Panc1 (cell line): ENCODE measurements at regions not wholly inside any gene's neighbourhood (a gene's known extent, or its start where the extent isn't known, plus 50 kb on each side); places are given as distances from the start of the nearest gene placed in this dataset.

ENCODE experiments used
- ATAC-seq: fragments of 200-7000 bp; cut with Tn5 transposase; 2 replicates; pipeline ENCODE4 v1.9.1; 2020; ENCODE audit warnings: mild to moderate bottlenecking, moderate library complexity
- BruUV-seq: library from RNA; stranded (reverse); fragments of 400-500 nt; replicated peaks from 2 replicates; lab custom pipeline; 2021; lab: Mats Ljungman, UMichigan
- CTCF ChIA-PET: fragments of 300-600 bp; sonication (Branson Sonifier 250); formaldehyde crosslinking; loops from one replicate; lab custom pipeline; 2022; ENCODE audit warnings: antibody characterized with exemption; lab: Charles Lee
- POLR2A ChIA-PET: fragments of 300-600 bp; sonication (Branson Sonifier 250); formaldehyde crosslinking; loops from one replicate; lab custom pipeline; 2022; ENCODE audit warnings: antibody characterized with exemption; lab: Charles Lee
- DNase-seq: peaks from one replicate; pipeline ENCODE4 v3.0.0-alpha.2; 2010; ENCODE audit warnings: low read depth, low spot score
- H3K27ac ChIP-seq: 2 replicates; pipeline ENCODE4 v1.5.1; 2011; ENCODE audit warnings: mild to moderate bottlenecking, low read length, inconsistent platforms
- H3K27me3 ChIP-seq: fragments of 200-500 bp; sonication (Bioruptor generic); 2 replicates; pipeline ENCODE4 v1.6.0; 2014; ENCODE audit warnings: low read length, inconsistent platforms; ENCODE audit not compliant: control insufficient read depth, insufficient read depth
- H3K36me3 ChIP-seq: fragments of 200-500 bp; sonication (Bioruptor generic); 2 replicates; pipeline ENCODE4 v1.5.1; 2014; ENCODE audit warnings: inconsistent platforms, mild to moderate bottlenecking, low read length, moderate library complexity; ENCODE audit not compliant: control insufficient read depth, insufficient read depth
- H3K4me1 ChIP-seq: 2 replicates; pipeline ENCODE4 v1.5.1; 2011; ENCODE audit warnings: inconsistent platforms, mild to moderate bottlenecking, low read length, moderate library complexity; ENCODE audit not compliant: control insufficient read depth, insufficient read depth
- H3K4me3 ChIP-seq, 2 experiments: 2 replicates each; pipeline ENCODE4 v1.5.1; 2011 to 2012; ENCODE audit warnings: low read depth in 2 of 2, low read length in 2 of 2, mild to moderate bottlenecking in 2 of 2, inconsistent platforms in 1 of 2, moderate library complexity in 1 of 2
- H3K9me3 ChIP-seq: fragments of 200-500 bp; sonication (Bioruptor generic); 2 replicates; pipeline ENCODE4 v1.5.1; 2014; ENCODE audit warnings: low read depth, mild to moderate bottlenecking, inconsistent platforms, low read length, moderate library complexity; ENCODE audit not compliant: control insufficient read depth, insufficient read depth
- CTCF ChIP-seq: fragments of 450-650 bp; IDR thresholded peaks from 2 replicates; pipeline ENCODE4 v1.5.1; 2017; ENCODE audit warnings: mild to moderate bottlenecking
- POLR2AphosphoS5 ChIP-seq: IDR thresholded peaks from 2 replicates; pipeline ENCODE4 v1.6.1; 2012; ENCODE audit warnings: mild to moderate bottlenecking, low read depth, low read length, moderate library complexity
- SIN3A ChIP-seq: IDR thresholded peaks from 2 replicates; pipeline ENCODE4 v1.6.1; 2012; ENCODE audit warnings: low read depth, mild to moderate bottlenecking, low read length, moderate library complexity, borderline replicate concordance; ENCODE audit not compliant: insufficient read depth
- TCF7L2 ChIP-seq: IDR thresholded peaks from 2 replicates; pipeline ENCODE4 v1.6.1; 2011; ENCODE audit warnings: mild to moderate bottlenecking, low read depth, low read length, inconsistent platforms
- in situ Hi-C: cut with HindIII; loops from 2 replicates; pipeline ENCODE4 v1.10.0; 2016; ENCODE audit warnings: low sequenced_read_pairs, low pct_unique_long_range_greater_than_20kb
- intact Hi-C: fragments of 100-400 bp; cut with micrococcal nuclease; formaldehyde crosslinking; loops from one replicate; pipeline ENCODE4 v1.10.0; 2022; ENCODE audit not compliant: unreplicated experiment
- TF ChIP-seq, protein P1 (sequence below), 2 experiments: IDR thresholded peaks; 2 replicates each; pipeline ENCODE4 v1.6.1; 2011 to 2012; ENCODE audit warnings: low read depth in 2 of 2, control low read depth in 1 of 2, low read length in 1 of 2, mild to moderate bottlenecking in 1 of 2, moderate library complexity in 1 of 2; ENCODE audit not compliant: insufficient read depth in 1 of 2

DNA sequence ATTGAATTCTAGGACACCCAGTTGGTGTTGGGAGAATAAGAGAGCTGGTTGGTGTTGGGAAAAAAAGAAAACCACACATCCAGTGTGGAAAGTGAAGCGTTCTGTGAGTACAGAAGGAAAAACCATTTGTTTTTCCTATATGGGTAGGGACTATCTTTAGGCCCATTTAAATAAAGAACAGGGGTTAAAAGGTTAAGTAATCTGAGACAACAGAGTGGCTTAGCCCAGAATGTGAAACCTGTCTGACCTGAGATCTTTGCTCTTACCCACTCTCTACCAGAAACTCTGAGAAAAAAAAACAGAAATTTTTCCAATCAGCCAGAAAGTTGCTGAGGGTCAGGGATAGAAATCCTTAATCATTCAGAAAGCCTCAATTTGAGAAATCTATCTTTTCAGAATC is 59.8 kb upstream of the LRRC55 start:
- Histone ChIP-seq H3K36me3 (no peaks in the 10 kb centered on the region), H3K9me3 (no peaks in the 10 kb centered on the region), H3K4me1 (no peaks in the 10 kb centered on the region), H3K27me3 (peaks cover 8% of the 10 kb centered on the region), H3K27ac (no peak overlapping the region), H3K4me3 (no peak overlapping the region)
- no TSS peak for BruUV-seq
- CTCF ChIA-PET: interaction anchor here (2.0 kb wide), 1 partner anchor 127 kb away, joined by 4 read pairs; no protein-coding TSS in a partner anchor
- POLR2A ChIA-PET: no interaction called here
- in situ Hi-C loops (no loop called here), intact Hi-C loops (no loop called here)
- ATAC-seq (no peak), DNase-seq (no peak)
- TF ChIP-seq CTCF (no peak), SIN3A (no peak), TCF7L2 (no peak), POLR2AphosphoS5 (no peak)
- TF ChIP-seq, protein P1, sequence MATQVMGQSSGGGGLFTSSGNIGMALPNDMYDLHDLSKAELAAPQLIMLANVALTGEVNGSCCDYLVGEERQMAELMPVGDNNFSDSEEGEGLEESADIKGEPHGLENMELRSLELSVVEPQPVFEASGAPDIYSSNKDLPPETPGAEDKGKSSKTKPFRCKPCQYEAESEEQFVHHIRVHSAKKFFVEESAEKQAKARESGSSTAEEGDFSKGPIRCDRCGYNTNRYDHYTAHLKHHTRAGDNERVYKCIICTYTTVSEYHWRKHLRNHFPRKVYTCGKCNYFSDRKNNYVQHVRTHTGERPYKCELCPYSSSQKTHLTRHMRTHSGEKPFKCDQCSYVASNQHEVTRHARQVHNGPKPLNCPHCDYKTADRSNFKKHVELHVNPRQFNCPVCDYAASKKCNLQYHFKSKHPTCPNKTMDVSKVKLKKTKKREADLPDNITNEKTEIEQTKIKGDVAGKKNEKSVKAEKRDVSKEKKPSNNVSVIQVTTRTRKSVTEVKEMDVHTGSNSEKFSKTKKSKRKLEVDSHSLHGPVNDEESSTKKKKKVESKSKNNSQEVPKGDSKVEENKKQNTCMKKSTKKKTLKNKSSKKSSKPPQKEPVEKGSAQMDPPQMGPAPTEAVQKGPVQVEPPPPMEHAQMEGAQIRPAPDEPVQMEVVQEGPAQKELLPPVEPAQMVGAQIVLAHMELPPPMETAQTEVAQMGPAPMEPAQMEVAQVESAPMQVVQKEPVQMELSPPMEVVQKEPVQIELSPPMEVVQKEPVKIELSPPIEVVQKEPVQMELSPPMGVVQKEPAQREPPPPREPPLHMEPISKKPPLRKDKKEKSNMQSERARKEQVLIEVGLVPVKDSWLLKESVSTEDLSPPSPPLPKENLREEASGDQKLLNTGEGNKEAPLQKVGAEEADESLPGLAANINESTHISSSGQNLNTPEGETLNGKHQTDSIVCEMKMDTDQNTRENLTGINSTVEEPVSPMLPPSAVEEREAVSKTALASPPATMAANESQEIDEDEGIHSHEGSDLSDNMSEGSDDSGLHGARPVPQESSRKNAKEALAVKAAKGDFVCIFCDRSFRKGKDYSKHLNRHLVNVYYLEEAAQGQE (IDR thresholded peaks at IDR 0.05; ENCODE audit: insufficient read depth in 1 of 2, low read depth in 2 of 2, low read length in 1 of 2): no peak

GRCh38 chr11:57123590-57123989 is 58.2 kb upstream of the LRRC55 start:
- Histone ChIP-seq H3K36me3 (no peaks in the 10 kb centered on the region), H3K4me3 (no peak overlapping the region), H3K4me1 (no peaks in the 10 kb centered on the region), H3K9me3 (no peaks in the 10 kb centered on the region), H3K27ac (no peak overlapping the region), H3K27me3 (peaks cover 16% of the 10 kb centered on the region)
- no TSS peak for BruUV-seq
- in situ Hi-C loops (no loop called here), intact Hi-C loops (no loop called here)
- TF ChIP-seq CTCF (no peak), TCF7L2 (no peak), SIN3A (no peak), POLR2AphosphoS5 (no peak)
- TF ChIP-seq, protein P1 (IDR thresholded peaks at IDR 0.05; ENCODE audit: insufficient read depth in 1 of 2, low read depth in 2 of 2, low read length in 1 of 2): no peak
- no peak for DNase-seq
- ChIA-PET CTCF (no interaction called here), POLR2A (no interaction called here)
- no peak for ATAC-seq
